GM23338 (cell line): ENCODE measurements at regions not wholly inside any gene's neighbourhood (a gene's known extent, or its start where the extent isn't known, plus 50 kb on each side); places are given as distances from the start of the nearest gene placed in this dataset.

Experiments used
- TF ChIP-seq, protein P1 (sequence below), 2 experiments: fragments of 200-600 bp in 1 of 2; sonication (generic) in 1 of 2; conservative IDR thresholded peaks; 2 replicates each; pipeline versions ENCODE4 v1.5.1 to v1.6.1; 2016 to 2017; ENCODE audit warnings: antibody characterized with exemption in 2 of 2, low read depth in 2 of 2, mild to moderate bottlenecking in 2 of 2, moderate library complexity in 1 of 2
- TF ChIP-seq, protein P2 (sequence below): IDR thresholded peaks from one replicate; pipeline ENCODE4 v1.6.1; 2018; ENCODE audit warnings: antibody characterized with exemption; ENCODE audit not compliant: unreplicated experiment

DNA sequence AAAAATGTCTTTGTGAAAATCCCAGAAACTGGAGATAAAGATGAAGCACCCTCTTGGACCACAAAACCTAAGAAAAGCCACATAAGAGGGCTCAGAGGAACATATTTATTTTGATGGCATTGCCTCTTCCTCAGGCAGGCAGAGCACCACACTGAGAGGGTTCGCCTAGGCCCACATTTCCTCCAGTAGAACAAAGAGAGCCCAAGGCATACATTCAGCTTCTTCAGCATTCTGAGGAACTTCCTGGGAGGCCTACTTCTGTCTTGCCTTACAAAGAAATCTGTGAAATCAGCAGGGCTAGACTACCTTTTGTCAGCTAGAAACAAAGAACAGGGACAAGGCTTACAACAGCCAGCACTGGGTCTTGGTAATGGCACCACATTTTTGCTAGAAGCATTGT, 1325.3 kb downstream of the SI start:
- TF ChIP-seq, protein P1, sequence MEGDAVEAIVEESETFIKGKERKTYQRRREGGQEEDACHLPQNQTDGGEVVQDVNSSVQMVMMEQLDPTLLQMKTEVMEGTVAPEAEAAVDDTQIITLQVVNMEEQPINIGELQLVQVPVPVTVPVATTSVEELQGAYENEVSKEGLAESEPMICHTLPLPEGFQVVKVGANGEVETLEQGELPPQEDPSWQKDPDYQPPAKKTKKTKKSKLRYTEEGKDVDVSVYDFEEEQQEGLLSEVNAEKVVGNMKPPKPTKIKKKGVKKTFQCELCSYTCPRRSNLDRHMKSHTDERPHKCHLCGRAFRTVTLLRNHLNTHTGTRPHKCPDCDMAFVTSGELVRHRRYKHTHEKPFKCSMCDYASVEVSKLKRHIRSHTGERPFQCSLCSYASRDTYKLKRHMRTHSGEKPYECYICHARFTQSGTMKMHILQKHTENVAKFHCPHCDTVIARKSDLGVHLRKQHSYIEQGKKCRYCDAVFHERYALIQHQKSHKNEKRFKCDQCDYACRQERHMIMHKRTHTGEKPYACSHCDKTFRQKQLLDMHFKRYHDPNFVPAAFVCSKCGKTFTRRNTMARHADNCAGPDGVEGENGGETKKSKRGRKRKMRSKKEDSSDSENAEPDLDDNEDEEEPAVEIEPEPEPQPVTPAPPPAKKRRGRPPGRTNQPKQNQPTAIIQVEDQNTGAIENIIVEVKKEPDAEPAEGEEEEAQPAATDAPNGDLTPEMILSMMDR (conservative IDR thresholded peaks at IDR 0.05; ENCODE audit: low read depth in 2 of 2), result no peak
- TF ChIP-seq, protein P2, sequence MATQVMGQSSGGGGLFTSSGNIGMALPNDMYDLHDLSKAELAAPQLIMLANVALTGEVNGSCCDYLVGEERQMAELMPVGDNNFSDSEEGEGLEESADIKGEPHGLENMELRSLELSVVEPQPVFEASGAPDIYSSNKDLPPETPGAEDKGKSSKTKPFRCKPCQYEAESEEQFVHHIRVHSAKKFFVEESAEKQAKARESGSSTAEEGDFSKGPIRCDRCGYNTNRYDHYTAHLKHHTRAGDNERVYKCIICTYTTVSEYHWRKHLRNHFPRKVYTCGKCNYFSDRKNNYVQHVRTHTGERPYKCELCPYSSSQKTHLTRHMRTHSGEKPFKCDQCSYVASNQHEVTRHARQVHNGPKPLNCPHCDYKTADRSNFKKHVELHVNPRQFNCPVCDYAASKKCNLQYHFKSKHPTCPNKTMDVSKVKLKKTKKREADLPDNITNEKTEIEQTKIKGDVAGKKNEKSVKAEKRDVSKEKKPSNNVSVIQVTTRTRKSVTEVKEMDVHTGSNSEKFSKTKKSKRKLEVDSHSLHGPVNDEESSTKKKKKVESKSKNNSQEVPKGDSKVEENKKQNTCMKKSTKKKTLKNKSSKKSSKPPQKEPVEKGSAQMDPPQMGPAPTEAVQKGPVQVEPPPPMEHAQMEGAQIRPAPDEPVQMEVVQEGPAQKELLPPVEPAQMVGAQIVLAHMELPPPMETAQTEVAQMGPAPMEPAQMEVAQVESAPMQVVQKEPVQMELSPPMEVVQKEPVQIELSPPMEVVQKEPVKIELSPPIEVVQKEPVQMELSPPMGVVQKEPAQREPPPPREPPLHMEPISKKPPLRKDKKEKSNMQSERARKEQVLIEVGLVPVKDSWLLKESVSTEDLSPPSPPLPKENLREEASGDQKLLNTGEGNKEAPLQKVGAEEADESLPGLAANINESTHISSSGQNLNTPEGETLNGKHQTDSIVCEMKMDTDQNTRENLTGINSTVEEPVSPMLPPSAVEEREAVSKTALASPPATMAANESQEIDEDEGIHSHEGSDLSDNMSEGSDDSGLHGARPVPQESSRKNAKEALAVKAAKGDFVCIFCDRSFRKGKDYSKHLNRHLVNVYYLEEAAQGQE, result no peak
